HG02852 (cell line): ENCODE measurements at regions not wholly inside any gene's neighbourhood (a gene's known extent, or its start where the extent isn't known, plus 50 kb on each side); places are given as distances from the start of the nearest gene placed in this dataset.
"Not testable (repeated sequence)": the region's sequence is repeated elsewhere in the genome, so short reads cannot be mapped to it uniquely, and the experiment has no call there.

ENCODE experiments used
- ATAC-seq: cut with Tn5 transposase; IDR thresholded peaks from one replicate; pipeline ENCODE4 v1.9.1; 2021; ENCODE audit warnings: mild to moderate bottlenecking, moderate library complexity; ENCODE audit not compliant: unreplicated experiment

DNA sequence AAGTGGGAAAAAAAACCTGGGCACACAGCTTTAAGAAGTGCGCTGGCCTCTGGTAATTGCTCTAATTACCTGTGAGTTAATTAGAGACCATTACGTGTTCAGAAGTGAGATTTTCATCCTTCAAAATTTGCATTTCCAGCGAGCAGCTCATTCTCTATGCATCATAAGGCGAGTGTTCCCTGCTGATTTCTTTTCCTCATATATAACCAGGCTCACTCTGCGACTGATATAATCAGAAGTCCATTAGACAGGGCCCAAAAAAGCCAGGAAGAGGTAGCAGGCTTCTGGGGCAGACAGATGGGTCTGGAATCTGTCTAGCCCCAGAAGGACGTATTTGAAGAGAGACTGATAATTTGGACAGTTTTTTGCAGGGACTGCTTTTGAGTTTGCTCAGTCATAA is 158.7 kb downstream of the MTHFS start:
- no peak for ATAC-seq

DNA sequence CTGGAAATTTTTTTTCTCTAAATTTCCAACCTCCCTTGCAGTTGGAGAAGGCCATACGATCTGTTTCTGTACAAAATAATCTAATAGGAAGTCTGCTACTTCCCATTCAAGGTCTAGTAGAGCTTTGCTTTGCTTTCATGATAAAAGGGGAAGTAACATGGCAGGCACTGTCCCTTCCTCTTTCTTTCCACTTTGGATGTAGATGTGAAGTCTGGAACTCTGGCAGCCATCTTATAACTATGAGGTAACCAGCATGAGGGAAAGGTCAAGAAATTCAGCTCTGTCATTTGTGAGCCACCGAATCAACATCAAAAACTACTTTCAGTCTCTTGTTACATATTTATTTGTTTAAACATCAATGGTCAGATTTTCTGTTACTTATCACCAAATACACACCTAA is 156.3 kb downstream of the MTHFS start:
- no peak for ATAC-seq

DNA sequence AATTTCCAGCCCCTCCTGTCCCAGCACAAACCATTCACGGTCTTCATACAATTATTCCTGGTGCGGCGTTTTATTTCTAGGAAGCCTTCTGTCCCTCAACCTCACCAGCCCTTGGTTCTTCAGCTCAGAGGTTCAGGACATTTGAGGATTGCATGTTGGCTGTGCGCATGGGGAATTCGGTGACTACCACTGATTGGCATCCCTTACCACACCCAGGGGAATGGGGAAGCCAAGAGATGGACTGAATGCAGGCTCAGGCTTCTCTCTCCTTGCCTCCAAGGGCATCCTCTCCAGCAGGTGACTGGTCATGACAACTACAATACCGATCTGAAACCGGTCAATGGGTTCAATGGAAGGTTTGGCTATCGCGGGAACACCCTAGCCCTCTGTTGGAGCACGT is 153.8 kb downstream of the MTHFS start:
- ATAC-seq, result no peak

DNA sequence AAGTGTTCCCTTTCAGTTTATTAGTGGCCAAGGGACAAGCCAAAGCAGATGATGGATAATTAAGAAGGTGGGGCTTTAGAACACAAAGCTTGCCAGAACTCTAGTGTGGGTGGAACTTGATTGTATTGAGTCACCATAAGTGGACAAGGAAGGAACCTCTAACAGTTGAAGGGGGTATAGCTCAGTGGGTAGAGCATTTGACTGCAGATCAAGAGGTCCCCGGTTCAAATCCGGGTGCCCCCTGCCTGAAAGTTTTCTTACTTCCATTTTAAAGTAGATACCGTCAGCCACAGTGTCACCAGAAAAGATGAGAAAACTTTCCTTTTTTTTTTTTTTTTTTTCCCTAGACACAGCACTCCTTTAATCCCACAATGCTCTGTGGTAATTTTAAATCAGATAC is 152.3 kb downstream of the MTHFS start:
- not testable (repeated sequence) for ATAC-seq

DNA sequence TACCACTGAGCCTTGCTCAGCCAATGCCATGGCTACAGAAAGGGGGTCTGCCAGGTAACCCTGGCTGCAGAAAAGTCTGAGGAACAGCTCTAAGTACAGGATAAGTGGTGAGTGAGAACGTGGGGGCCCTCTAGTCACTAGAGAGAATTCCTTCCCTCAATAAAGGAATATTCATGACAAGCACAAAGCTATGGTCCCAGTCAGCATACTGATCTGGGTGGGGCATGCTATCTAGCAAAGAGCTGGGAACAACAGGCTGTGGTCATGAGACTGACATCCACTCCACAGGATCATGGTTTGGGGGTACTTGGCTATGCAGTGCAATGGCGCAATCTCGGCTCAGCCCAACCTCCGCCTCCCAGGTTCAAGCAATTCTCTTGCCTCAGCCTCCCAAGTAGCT is 140.4 kb downstream of the MTHFS start:
- ATAC-seq, result no peak

DNA sequence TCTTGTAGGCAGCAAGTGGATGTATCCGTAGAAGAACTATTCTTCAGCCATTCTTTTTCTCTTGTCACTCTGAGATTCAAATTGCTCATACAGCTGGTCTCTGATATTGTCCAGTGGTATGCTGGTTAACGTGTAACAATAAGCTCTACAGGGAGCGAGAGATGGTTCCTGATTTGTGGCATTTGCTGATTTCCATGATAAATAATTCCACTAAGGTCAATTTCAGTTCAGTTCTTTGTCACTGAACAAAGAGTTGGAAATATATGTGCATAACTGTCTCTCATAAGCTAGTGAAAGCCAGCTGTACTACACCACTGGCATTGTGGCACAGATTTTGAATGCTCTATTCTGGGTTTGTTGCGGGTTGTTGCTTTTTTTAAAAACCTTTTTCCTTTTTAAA is 131.7 kb downstream of the MTHFS start:
- ATAC-seq, result no peak

DNA sequence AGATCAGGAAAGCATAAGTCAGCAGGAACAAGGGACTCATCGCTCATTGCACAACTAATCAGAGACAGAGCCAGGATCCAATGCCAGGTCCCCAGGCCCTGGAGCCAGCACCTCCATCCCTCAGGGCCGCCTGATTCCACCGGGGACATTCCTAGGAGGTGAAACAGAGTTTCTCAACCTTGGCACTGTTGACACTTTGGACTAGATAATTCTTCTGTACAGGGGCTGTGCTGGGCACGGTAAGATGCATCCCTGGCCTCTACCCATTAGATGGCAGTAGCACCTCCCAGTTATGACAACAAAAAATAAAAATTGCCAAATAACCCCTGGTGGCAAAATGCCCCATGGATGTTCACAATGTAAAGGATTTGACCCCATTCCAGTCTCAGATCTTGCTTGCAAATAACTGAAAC is 127.7 kb downstream of the MTHFS start:
- ATAC-seq, result no peak

DNA sequence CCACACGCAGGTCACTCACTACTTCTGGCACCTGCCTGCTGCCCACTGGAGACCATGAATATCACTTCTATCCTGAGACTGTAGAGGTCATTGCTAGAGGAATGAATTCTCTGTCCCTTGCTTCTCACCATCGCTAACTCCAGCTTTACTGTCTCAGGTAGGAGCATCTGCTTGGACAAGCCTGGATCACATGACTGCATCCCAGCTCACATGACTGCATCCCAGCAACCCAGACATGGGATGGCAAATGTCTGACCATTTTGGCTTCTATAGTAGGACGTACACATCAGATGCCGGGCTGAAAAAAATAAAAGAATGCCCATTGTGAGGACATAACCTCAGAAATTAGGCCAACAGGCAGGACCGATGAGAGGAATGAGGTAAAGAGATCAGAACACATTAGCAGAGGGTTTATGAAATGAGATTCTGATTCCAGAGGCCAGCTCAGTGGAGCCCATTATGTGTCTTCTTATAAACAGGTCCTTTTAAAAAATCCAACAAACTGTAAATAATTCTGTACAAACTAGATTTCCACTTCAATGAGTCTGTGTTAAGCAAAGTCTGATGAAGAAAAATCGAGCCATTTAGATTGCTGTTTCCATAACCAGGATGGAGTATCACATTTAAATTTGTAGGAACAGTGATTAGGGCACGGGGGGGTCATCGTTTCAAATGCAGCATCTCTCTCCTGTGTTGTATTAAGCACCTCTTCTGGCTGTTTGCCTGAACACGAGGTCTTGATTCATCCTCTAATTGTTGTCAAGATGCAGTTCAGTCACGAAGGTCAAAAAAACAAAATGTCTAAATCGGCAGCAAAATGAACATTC is 126.7 kb downstream of the MTHFS start:
- no peak for ATAC-seq

DNA sequence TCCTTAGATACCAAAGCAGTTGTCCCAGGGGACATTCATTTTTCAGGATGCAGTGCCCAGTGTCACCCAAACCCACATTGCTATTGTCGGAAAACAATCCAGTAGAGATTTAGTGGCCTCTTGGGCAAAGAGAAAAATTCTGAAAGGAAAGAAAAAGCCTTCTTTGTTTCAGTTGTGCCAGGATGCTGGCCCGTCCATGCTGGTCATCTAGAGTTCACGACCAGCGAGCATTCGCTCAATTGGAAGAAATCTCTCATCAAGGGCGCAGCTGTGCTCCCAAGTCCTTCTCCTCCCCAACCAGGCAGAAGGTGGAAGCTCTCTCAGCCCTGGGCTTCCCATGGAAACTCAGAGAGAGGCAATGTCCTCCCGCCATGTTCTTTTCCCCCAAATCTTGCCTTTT is 123.7 kb downstream of the MTHFS start:
- no peak for ATAC-seq

DNA sequence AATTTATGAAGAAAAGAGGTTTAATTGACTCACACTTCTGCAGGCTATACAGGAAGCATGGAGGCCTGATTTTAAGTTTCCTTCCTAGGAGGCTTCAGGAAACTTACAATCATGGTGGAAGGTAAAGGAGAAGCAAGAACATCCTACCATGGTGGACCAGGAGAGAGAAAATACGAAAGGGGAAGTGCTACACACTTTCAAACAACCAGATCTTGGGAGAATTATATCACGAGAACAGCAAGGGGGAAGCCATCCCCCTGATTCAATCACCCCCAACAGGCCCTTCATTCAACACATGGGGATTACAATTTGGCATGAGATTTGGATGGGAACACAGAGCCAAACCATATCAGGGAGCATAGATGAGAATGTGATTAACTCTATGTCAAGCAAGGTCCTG is 121.0 kb downstream of the MTHFS start:
- no peak for ATAC-seq

DNA sequence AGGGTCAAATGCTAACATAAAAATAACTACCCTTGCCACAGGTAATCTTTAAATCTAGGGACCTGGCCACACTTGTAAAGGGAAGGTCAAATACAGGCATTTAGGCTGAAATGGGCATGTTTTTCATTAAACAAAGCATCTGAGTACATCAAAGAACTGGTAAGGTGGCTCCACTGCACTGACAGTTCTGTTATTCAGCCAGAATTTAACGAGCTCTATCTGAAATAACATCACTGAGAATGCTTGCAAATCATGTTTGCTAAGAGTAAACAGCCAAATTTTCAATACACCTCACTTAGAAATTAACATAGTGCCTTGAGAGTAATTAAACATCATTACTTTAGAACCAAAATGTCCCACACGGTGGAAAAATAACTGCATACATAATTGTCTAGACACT is 118.9 kb downstream of the MTHFS start:
- no peak for ATAC-seq

DNA sequence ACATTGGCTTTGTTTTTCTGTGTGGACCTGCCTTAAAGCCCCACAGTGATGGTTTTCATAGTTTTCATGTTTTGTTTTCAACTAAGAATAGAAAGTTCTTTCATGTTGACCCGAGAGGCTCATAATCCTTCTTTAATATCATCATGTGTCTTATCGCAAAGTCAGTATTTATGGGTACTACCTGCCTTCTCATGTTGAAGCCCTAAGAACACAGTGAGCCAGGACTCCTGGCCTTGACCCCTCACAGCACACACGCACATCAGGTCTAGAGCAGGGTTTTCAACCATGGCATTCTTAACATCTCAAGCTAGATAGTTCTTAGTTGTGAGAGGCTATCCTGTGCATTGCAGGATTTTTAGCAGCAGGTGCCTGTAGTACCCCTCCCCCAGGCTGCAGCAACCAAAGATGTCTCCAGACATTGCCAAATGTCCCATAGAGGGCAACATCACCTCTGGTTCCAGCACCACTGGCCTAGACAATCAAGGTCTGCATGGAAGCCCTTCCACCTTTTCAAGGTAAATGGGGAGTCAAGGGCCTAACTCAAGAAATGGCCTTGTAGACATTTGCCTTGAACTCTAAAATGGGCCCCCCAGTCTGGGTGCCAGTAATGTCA is 118.3 kb downstream of the MTHFS start:
- ATAC-seq, result no peak

DNA sequence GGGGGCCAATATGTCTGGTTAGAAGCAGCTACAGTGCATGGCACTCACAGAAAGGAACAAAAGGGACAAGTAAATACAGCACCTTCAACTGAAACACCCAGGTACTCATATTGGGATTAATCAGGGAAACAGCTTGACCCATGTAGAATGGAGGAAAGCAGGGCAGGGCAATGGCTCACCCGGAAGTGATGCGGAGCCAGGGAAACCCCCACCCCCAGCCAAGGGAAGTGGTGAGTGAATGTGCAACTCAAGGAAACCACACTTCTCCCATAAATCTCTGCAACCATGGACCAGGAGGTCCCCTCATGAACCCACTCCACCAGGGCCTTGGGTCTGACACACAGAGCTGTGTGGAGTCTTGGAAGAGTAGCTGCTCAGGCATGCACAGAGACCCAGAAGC is 117.1 kb downstream of the MTHFS start:
- ATAC-seq, result no peak

DNA sequence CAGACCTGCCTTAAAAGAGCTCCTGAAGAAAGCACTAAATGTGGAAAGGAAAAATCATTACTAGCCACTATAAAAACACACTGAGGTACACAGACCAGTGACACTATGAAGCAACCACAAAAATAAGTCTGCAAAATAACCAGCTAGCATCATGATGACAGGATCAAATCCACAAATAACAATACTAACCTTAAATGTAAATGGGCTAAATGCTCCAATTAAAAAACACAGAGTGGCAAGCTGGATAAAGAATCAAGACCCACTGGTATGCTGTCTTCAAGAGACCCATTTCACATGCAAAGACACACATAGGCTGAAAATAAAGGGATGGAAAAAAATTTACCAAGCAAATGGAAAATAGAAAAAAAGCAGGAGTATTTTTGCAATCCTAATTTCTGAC is 114.5 kb downstream of the MTHFS start:
- not testable (repeated sequence) for ATAC-seq
